GM21576 (cell line): ENCODE measurements at regions not wholly inside any gene's neighbourhood (a gene's known extent, or its start where the extent isn't known, plus 50 kb on each side); places are given as distances from the start of the nearest gene placed in this dataset.
"Not testable (repeated sequence)": the region's sequence is repeated elsewhere in the genome, so short reads cannot be mapped to it uniquely, and the experiment has no call there.

ENCODE experiments used
- ATAC-seq: cut with Tn5 transposase; IDR thresholded peaks from one replicate; pipeline ENCODE4 v1.9.1; 2021; ENCODE audit warnings: mild to moderate bottlenecking, moderate library complexity; ENCODE audit not compliant: unreplicated experiment

- no peak for ATAC-seq
Measured at GRCh38 chr17:71635187-71635586, 485.6 kb upstream of the SOX9 start.

GRCh38 chr17:71636644-71637043 is 484.2 kb upstream of the SOX9 start:
- no peak for ATAC-seq

GRCh38 chr17:71638668-71639067 is 482.2 kb upstream of the SOX9 start:
- ATAC-seq, result no peak

- ATAC-seq, result no peak
Measured at GRCh38 chr17:71639865-71640264, 481.0 kb upstream of the SOX9 start.

GRCh38 chr17:71646890-71647289 is 473.9 kb upstream of the SOX9 start:
- not testable (repeated sequence) for ATAC-seq

GRCh38 chr17:71648342-71648741 is 472.5 kb upstream of the SOX9 start:
- ATAC-seq, result not testable (repeated sequence)

GRCh38 chr17:71649941-71650350 is 470.9 kb upstream of the SOX9 start:
- ATAC-seq, result no peak

GRCh38 chr17:71655542-71655941 is 465.3 kb upstream of the SOX9 start:
- ATAC-seq, result no peak

- no peak for ATAC-seq
Measured at GRCh38 chr17:71656964-71657858, 463.6 kb upstream of the SOX9 start.

GRCh38 chr17:71658996-71659395 is 461.8 kb upstream of the SOX9 start:
- ATAC-seq, result no peak

- ATAC-seq, result no peak
Measured at GRCh38 chr17:71664861-71665260, 456.0 kb upstream of the SOX9 start.

GRCh38 chr17:71666047-71666446 is 454.8 kb upstream of the SOX9 start:
- no peak for ATAC-seq

GRCh38 chr17:71667661-71668060 is 453.2 kb upstream of the SOX9 start:
- no peak for ATAC-seq

GRCh38 chr17:71668807-71669206 is 452.0 kb upstream of the SOX9 start:
- no peak for ATAC-seq

GRCh38 chr17:71677439-71677838 is 443.4 kb upstream of the SOX9 start:
- ATAC-seq, result no peak

GRCh38 chr17:71679832-71680231 is 441.0 kb upstream of the SOX9 start:
- no peak for ATAC-seq

GRCh38 chr17:71681427-71682173 is 439.2 kb upstream of the SOX9 start:
- no peak for ATAC-seq

- ATAC-seq, result no peak
Measured at GRCh38 chr17:71682174-71682494, 438.7 kb upstream of the SOX9 start.

GRCh38 chr17:71689782-71690181 is 431.0 kb upstream of the SOX9 start:
- no peak for ATAC-seq

GRCh38 chr17:71699907-71700306 is 420.9 kb upstream of the SOX9 start:
- no peak for ATAC-seq

GRCh38 chr17:71703701-71704100 is 417.1 kb upstream of the SOX9 start:
- ATAC-seq, result no peak

- no peak for ATAC-seq
Measured at GRCh38 chr17:71709271-71709890, 411.4 kb upstream of the SOX9 start.
